ENCODE measurements at regions not wholly inside any gene's neighbourhood (a gene's known extent, or its start where the extent isn't known, plus 50 kb on each side); places are given as distances from the start of the nearest gene placed in this dataset.

DNA sequence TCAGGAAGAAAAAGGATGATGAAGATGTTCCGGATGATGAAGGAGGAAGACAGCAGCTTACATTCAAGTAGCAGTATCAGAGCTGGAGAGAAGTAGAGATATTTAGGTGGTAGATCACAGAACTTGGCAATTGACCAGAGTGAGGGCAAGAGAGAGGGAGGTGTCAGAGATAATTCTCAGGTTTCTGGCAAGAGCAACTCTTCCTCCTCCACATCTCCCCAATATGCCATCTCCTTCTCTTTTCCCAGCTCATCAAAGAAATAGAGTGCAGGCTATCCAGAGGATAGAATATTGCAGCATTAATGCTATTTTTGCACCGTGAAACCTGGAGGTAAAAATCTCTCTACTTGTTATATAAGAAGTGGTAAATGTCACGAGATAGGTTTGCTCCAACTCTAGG, 64.9 kb upstream of the OPCML start:
- no peak overlapping the region for H3K27ac Mint-ChIP-seq
- H3K36me3 Mint-ChIP-seq, result no peaks in the 10 kb centered on the region
- H3K4me3 Mint-ChIP-seq, result no peak overlapping the region
- peaks cover 0 to 5% (median 0%) of the 10 kb centered on the region in 3 donors for H3K27me3 Mint-ChIP-seq
- peaks cover 0 to 17% (median 5%) of the 10 kb centered on the region in 7 donors for H3K9me3 Mint-ChIP-seq
- DNase-seq, result no peak
- ATAC-seq (ENCODE audit: low read depth in 2 of 2), result no peak
- no peaks in the 10 kb centered on the region for H3K4me1 Mint-ChIP-seq

DNA sequence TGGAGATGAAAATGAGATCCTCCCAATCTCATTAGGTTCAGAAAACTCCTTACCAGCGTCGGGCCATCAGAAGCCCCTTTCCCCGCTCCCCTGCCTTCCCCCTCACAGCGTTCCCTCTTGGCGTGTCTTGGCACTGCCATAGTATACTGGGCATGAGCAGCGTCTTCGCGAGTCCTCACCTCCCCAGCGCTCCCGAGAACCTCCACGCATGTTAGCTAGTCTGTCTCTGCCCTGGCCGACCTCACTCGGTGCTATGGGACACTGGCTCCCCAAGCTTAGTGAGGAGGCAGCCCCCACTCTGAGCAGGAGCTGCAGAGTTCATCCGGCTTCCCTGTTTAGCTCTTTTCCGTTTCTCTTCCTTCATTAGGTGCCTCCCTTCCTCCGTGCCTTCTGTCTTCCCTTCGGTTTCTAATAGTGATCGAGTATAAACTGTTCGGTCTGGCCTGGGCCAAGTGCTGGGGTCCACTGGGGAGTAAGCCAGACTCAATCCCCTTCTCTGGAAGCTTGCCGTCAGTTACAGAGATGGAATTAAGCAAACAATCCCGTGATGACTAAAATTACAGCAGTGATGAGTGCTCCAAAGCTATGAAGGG, 63.8 kb upstream of the OPCML start:
- ATAC-seq (ENCODE audit: low read depth in 2 of 2) (no peak), DNase-seq (no peak)
- H3K27ac Mint-ChIP-seq, result no peak overlapping the region
- H3K4me3 Mint-ChIP-seq, result no peak overlapping the region
- no peaks in the 10 kb centered on the region for H3K36me3 Mint-ChIP-seq
- peaks cover 0 to 5% (median 0%) of the 10 kb centered on the region in 3 donors for H3K27me3 Mint-ChIP-seq
- peaks cover 0 to 14% (median 5%) of the 10 kb centered on the region in 7 donors for H3K9me3 Mint-ChIP-seq
- no peaks in the 10 kb centered on the region for H3K4me1 Mint-ChIP-seq

DNA sequence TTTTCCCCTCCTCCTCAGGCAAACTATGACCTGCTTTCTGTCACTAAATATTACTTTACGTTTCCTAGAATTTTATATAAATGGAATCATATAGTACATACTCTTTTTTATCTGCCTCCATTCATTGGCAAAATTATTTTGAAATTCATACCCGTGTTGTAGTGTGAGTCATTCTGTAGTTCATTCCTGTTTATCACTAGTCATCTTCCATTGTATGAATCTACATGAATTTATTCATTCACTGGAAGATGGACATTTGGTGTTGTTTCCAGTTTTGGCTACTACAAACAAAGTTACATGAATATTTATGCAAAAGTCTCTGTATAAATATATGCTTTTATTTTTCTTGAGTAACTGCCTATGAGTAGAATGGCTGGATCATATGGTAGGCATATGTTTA, 60.7 kb upstream of the OPCML start:
- peaks cover 0 to 13% (median 5%) of the 10 kb centered on the region in 7 donors for H3K9me3 Mint-ChIP-seq
- H3K36me3 Mint-ChIP-seq, result no peaks in the 10 kb centered on the region
- H3K4me3 Mint-ChIP-seq, result no peak overlapping the region
- no peaks in the 10 kb centered on the region for H3K27me3 Mint-ChIP-seq
- no peak overlapping the region for H3K27ac Mint-ChIP-seq
- ATAC-seq (ENCODE audit: low read depth in 2 of 2), result no peak
- DNase-seq, result no peak
- H3K4me1 Mint-ChIP-seq, result no peaks in the 10 kb centered on the region

DNA sequence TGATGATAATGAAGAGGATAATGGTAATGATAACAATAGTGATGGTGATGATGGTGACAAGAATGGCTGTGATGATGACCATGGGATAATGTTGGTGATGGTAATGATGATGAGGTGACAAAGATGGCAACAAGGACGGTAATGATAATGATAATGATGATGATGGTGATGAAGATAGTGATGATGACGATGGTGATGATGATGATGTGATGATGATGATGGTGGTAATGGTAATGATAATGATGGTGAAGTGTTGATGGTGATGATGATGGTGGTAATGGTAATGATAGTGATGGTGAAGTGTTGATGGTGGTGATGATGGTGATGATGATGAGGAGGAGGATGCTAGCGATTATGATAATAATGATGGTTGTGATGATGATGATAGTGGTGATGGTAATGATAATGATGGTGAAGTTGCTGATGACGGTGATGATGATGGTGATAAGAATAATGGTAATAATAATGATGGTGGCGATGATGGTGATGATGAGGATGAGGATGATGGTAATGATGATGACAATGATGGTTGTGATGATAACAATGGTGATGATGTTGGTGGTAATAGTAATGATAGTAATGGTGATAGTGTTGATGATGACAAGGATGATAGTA, 54.7 kb upstream of the OPCML start:
- Mint-ChIP-seq H3K27ac (no peak overlapping the region), H3K4me3 (no peak overlapping the region), H3K9me3 (peaks cover 0 to 7% (median 3%) of the 10 kb centered on the region in 7 donors), H3K36me3 (no peaks in the 10 kb centered on the region), H3K27me3 (no peaks in the 10 kb centered on the region), H3K4me1 (no peaks in the 10 kb centered on the region)
- DNase-seq (no peak), ATAC-seq (ENCODE audit: low read depth in 2 of 2) (no peak)

DNA sequence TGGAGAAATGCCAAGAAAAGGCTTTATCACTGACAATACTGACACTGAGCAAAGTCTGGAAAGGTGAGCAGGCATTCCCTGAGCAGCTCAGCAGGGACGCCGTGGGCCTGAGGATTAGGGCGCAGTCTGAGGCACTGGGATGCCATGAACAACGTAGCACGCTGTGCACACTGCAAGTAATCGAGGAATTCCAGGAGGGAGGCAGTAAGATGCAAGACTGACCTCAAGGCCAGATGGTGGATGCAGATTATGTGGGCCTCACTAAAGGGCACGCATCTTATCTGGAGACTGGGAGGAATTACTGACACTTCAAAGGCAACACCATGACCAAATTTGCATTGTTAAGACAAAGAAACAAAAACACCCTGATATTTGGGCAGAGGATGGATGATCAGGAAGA, 50.4 kb upstream of the OPCML start:
- ATAC-seq (ENCODE audit: low read depth in 2 of 2) (no peak), DNase-seq (no peak)
- H3K27ac Mint-ChIP-seq, result no peak overlapping the region
- H3K4me3 Mint-ChIP-seq, result no peak overlapping the region
- no peaks in the 10 kb centered on the region for H3K36me3 Mint-ChIP-seq
- H3K9me3 Mint-ChIP-seq, result peaks cover 0 to 7% (median 0%) of the 10 kb centered on the region in 7 donors
- no peaks in the 10 kb centered on the region for H3K4me1 Mint-ChIP-seq
- H3K27me3 Mint-ChIP-seq, result no peaks in the 10 kb centered on the region

DNA sequence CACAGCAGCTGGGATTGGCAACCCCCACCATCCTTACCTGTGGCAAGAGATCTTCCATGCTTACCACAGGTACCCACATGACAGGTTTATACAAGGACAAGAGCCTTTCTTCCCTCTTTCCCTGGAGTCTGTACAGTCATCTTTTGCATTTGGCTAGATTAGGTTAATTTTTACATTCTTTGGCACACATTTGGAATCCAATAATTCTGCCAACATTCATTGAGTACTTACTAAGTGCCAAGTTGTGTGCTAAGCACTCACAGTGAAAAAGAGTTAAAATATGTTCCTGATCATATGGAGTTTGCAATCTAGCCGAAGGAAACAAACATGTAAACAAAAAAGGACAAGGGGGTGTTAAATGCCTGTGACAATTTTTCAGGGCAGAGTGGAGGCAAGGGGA, 50.0 kb upstream of the OPCML start:
- ATAC-seq (ENCODE audit: low read depth in 2 of 2) (no peak), DNase-seq (no peak)
- Mint-ChIP-seq H3K27me3 (no peaks in the 10 kb centered on the region), H3K27ac (no peak overlapping the region), H3K9me3 (peaks cover 0 to 7% (median 0%) of the 10 kb centered on the region in 7 donors), H3K36me3 (no peaks in the 10 kb centered on the region), H3K4me3 (no peak overlapping the region), H3K4me1 (no peaks in the 10 kb centered on the region)
